LNCAP (cell line): ENCODE measurements at regions not wholly inside any gene's neighbourhood (a gene's known extent, or its start where the extent isn't known, plus 50 kb on each side); places are given as distances from the start of the nearest gene placed in this dataset.

Source experiments
- CTCF ChIP-seq: fragments of 450-650 bp; IDR thresholded peaks from 2 replicates; pipeline ENCODE4 v1.5.1; 2017; ENCODE audit warnings: mild to moderate bottlenecking

- no peak for TF ChIP-seq CTCF
These were observed 66.6 kb upstream of the MGMT start for GRCh38 chr10:129400426-129400825.

- TF ChIP-seq CTCF, result no peak
These were observed 64.6 kb upstream of the MGMT start for GRCh38 chr10:129402459-129402858.

- TF ChIP-seq CTCF, result no peak
These were observed 63.0 kb upstream of the MGMT start for GRCh38 chr10:129404091-129404490.

- no peak for TF ChIP-seq CTCF
These were observed 61.7 kb upstream of the MGMT start for GRCh38 chr10:129405389-129405788.

- no peak for TF ChIP-seq CTCF
These were observed 56.2 kb upstream of the MGMT start for GRCh38 chr10:129410688-129411392.

GRCh38 chr10:129411393-129411705 is 55.7 kb upstream of the MGMT start:
- TF ChIP-seq CTCF, result no peak

- no peak for TF ChIP-seq CTCF
These were observed 55.3 kb upstream of the MGMT start for GRCh38 chr10:129411772-129412171.

GRCh38 chr10:129413024-129413423 is 54.0 kb upstream of the MGMT start:
- no peak for TF ChIP-seq CTCF
